ENCODE measurements at regions not wholly inside any gene's neighbourhood (a gene's known extent, or its start where the extent isn't known, plus 50 kb on each side); places are given as distances from the start of the nearest gene placed in this dataset.

- TF ChIP-seq CTCF (IDR thresholded peaks at IDR 0.05): no peak
- no peak for TF ChIP-seq POLR2A (IDR thresholded peaks at IDR 0.05)
- TF ChIP-seq POLR2AphosphoS5 (IDR thresholded peaks at IDR 0.05): no peak
Observed at GRCh38 chr13:47790755-47791154, 210.3 kb downstream of the SUCLA2 start.
